HEK293 (cell line): ENCODE measurements at regions not wholly inside any gene's neighbourhood (a gene's known extent, or its start where the extent isn't known, plus 50 kb on each side); places are given as distances from the start of the nearest gene placed in this dataset.

Source experiments
- CTCF ChIA-PET: fragments of 350-600 bp; formaldehyde crosslinking; extraction: SDS; loops from one replicate; lab custom pipeline; 2021; ENCODE audit warnings: antibody characterized with exemption; lab: Yijun Ruan, JAX
- POLR2A ChIA-PET: fragments of 300-600 bp; formaldehyde crosslinking; extraction: SDS; loops from one replicate; lab custom pipeline; 2020; ENCODE audit warnings: antibody characterized with exemption, inconsistent platforms; lab: Yijun Ruan, JAX
- H3K27ac ChIP-seq: fragments of 200-500 bp; sonication (Bioruptor generic); 2 replicates; pipeline ENCODE4 v1.5.1; 2014; ENCODE audit warnings: low read depth, low read length, control low read depth, inconsistent platforms; ENCODE audit errors: extremely low read depth
- H3K36me3 ChIP-seq, 2 experiments: fragments of 200-500 bp in 1 of 2; sonication (Bioruptor generic) in 1 of 2; 1 replicate in 1 of 2; 2 replicates in 1 of 2; pipeline ENCODE4 v1.5.1; 2014 to 2017; ENCODE audit warnings: inconsistent platforms in 2 of 2, low read length in 2 of 2; ENCODE audit not compliant: control insufficient read depth in 2 of 2, insufficient read depth in 1 of 2
- H3K4me1 ChIP-seq: fragments of 200-500 bp; sonication (Bioruptor generic); 2 replicates; pipeline ENCODE4 v1.5.1; 2014; ENCODE audit warnings: mild to moderate bottlenecking, low read length, inconsistent platforms; ENCODE audit not compliant: control insufficient read depth, insufficient read depth
- H3K4me3 ChIP-seq: 2 replicates; pipeline ENCODE4 v1.5.1; 2011; ENCODE audit warnings: low read depth, mild to moderate bottlenecking, control low read depth, low read length, moderate library complexity
- H3K9me3 ChIP-seq: fragments of 200-500 bp; sonication (Bioruptor generic); 2 replicates; pipeline ENCODE4 v1.5.1; 2014; ENCODE audit warnings: low read depth, low read length, inconsistent platforms; ENCODE audit not compliant: control insufficient read depth, insufficient read depth
- GLIS1 ChIP-seq: fragments of 450-650 bp; formaldehyde crosslinking; IDR thresholded peaks from 2 replicates; pipeline ENCODE4 v1.5.1; 2016; ENCODE audit warnings: missing biosample characterization, missing genetic modification characterization
- KLF7 ChIP-seq: fragments of 450-650 bp; formaldehyde crosslinking; IDR thresholded peaks from 2 replicates; pipeline ENCODE4 v1.5.1; 2016; ENCODE audit warnings: missing biosample characterization, missing genetic modification characterization, borderline replicate concordance
- MEIS1 ChIP-seq: sonication (generic); formaldehyde crosslinking; IDR thresholded peaks from 2 replicates; pipeline ENCODE4 v1.8.1; 2022; ENCODE audit warnings: missing genetic modification reagents, mild to moderate bottlenecking, borderline replicate concordance
- MYNN ChIP-seq: fragments of 450-650 bp; formaldehyde crosslinking; IDR thresholded peaks from 2 replicates; pipeline ENCODE4 v1.5.1; 2016; ENCODE audit warnings: missing biosample characterization, missing genetic modification characterization, borderline replicate concordance
- SALL2 ChIP-seq: fragments of 450-650 bp; formaldehyde crosslinking; IDR thresholded peaks from 2 replicates; pipeline ENCODE4 v1.5.0; 2017; ENCODE audit warnings: missing biosample characterization, mild to moderate bottlenecking, missing genetic modification characterization, borderline replicate concordance
- TCF7L2 ChIP-seq: IDR thresholded peaks from 2 replicates; pipeline ENCODE4 v1.6.1; 2011; ENCODE audit warnings: low read depth, mild to moderate bottlenecking, inconsistent platforms, low read length, moderate library complexity, borderline replicate concordance
- YY2 ChIP-seq: fragments of 450-650 bp; formaldehyde crosslinking; IDR thresholded peaks from 2 replicates; pipeline ENCODE4 v1.5.1; 2016; ENCODE audit warnings: missing biosample characterization, missing genetic modification characterization
- ZBTB26 ChIP-seq: fragments of 450-650 bp; formaldehyde crosslinking; optimal IDR thresholded peaks from 2 replicates; pipeline ENCODE3; 2016; ENCODE audit warnings: missing biosample characterization, mild to moderate bottlenecking, missing genetic modification characterization
- ZBTB8A ChIP-seq: fragments of 450-650 bp; formaldehyde crosslinking; IDR thresholded peaks from 2 replicates; pipeline ENCODE4 v1.5.1; 2016; ENCODE audit warnings: missing biosample characterization, missing genetic modification characterization
- ZNF155 ChIP-seq: fragments of 450-650 bp; formaldehyde crosslinking; IDR thresholded peaks from 2 replicates; pipeline ENCODE4 v1.5.1; 2016; ENCODE audit warnings: missing biosample characterization, missing genetic modification characterization
- ZNF2 ChIP-seq: fragments of 450-650 bp; formaldehyde crosslinking; IDR thresholded peaks from 2 replicates; pipeline ENCODE4 v1.5.1; 2016; ENCODE audit warnings: missing biosample characterization, missing genetic modification characterization
- ZNF23 ChIP-seq: fragments of 450-650 bp; formaldehyde crosslinking; IDR thresholded peaks from 2 replicates; pipeline ENCODE4 v1.5.1; 2016; ENCODE audit warnings: missing biosample characterization, missing genetic modification characterization, borderline replicate concordance
- ZNF350 ChIP-seq: fragments of 450-650 bp; formaldehyde crosslinking; IDR thresholded peaks from 2 replicates; pipeline ENCODE4 v1.5.0; 2017; ENCODE audit warnings: missing biosample characterization, mild to moderate bottlenecking, missing genetic modification characterization
- ZNF37A ChIP-seq: fragments of 450-650 bp; IDR thresholded peaks from 2 replicates; pipeline ENCODE4 v1.5.1; 2018; ENCODE audit warnings: missing biosample characterization, missing genetic modification characterization
- ZNF398 ChIP-seq: fragments of 450-650 bp; formaldehyde crosslinking; IDR thresholded peaks from 2 replicates; pipeline ENCODE4 v1.5.1; 2017; ENCODE audit warnings: missing biosample characterization, missing genetic modification characterization
- ZNF404 ChIP-seq: fragments of 450-650 bp; formaldehyde crosslinking; IDR thresholded peaks from 2 replicates; pipeline ENCODE4 v1.5.1; 2017; ENCODE audit warnings: missing biosample characterization, missing genetic modification characterization
- ZNF416 ChIP-seq: fragments of 450-650 bp; formaldehyde crosslinking; IDR thresholded peaks from 2 replicates; pipeline ENCODE4 v1.5.1; 2016; ENCODE audit warnings: missing biosample characterization, missing genetic modification characterization
- ZNF560 ChIP-seq: fragments of 450-650 bp; formaldehyde crosslinking; IDR thresholded peaks from 2 replicates; pipeline ENCODE4 v1.5.1; 2017; ENCODE audit warnings: missing biosample characterization, missing genetic modification characterization, borderline replicate concordance
- ZNF561 ChIP-seq: fragments of 450-650 bp; IDR thresholded peaks from 2 replicates; pipeline ENCODE4 v1.5.1; 2018; ENCODE audit warnings: missing biosample characterization, missing genetic modification characterization, borderline replicate concordance
- ZNF670 ChIP-seq: fragments of 450-650 bp; formaldehyde crosslinking; IDR thresholded peaks from 2 replicates; pipeline ENCODE4 v1.5.1; 2016; ENCODE audit warnings: missing biosample characterization, missing genetic modification characterization, low read depth
- ZNF704 ChIP-seq: fragments of 450-650 bp; formaldehyde crosslinking; IDR thresholded peaks from 2 replicates; pipeline ENCODE4 v1.5.1; 2016; ENCODE audit warnings: missing biosample characterization, missing genetic modification characterization
- ZSCAN30 ChIP-seq: fragments of 450-650 bp; IDR thresholded peaks from 2 replicates; pipeline ENCODE4 v1.5.1; 2018; ENCODE audit warnings: missing biosample characterization, mild to moderate bottlenecking, missing genetic modification characterization, moderate library complexity
- TF ChIP-seq, protein P1 (sequence below): fragments of 450-650 bp; formaldehyde crosslinking; conservative IDR thresholded peaks from 2 replicates; pipeline ENCODE4 v1.5.1; 2016; ENCODE audit warnings: low read depth, missing biosample characterization, missing genetic modification characterization
- TF ChIP-seq, protein P2 (sequence below): fragments of 450-650 bp; formaldehyde crosslinking; IDR thresholded peaks from 2 replicates; pipeline ENCODE4 v1.5.1; 2016; ENCODE audit warnings: missing biosample characterization, missing genetic modification characterization

GRCh38 chr4:162268911-162269310 is 105.1 kb upstream of the FSTL5 start:
- H3K4me1 ChIP-seq: no peaks in the 10 kb centered on the region
- H3K36me3 ChIP-seq: no peaks in the 10 kb centered on the region
- TF ChIP-seq KLF7 (tag by site-specific recombination): no peak
- TF ChIP-seq ZNF2: no peak
- no peak for TF ChIP-seq ZNF704 (tag by site-specific recombination)
- TF ChIP-seq MYNN (tag by site-specific recombination): no peak
- no peak for TF ChIP-seq YY2 (tag by site-specific recombination)
- no peak for TF ChIP-seq ZNF404
- no peak for TF ChIP-seq ZNF37A
- no peak for TF ChIP-seq ZNF560 (tag by site-specific recombination)
- no peak for TF ChIP-seq ZNF561 (tag by site-specific recombination)
- TF ChIP-seq SALL2 (tag by site-specific recombination): no peak
- TF ChIP-seq, protein P1, sequence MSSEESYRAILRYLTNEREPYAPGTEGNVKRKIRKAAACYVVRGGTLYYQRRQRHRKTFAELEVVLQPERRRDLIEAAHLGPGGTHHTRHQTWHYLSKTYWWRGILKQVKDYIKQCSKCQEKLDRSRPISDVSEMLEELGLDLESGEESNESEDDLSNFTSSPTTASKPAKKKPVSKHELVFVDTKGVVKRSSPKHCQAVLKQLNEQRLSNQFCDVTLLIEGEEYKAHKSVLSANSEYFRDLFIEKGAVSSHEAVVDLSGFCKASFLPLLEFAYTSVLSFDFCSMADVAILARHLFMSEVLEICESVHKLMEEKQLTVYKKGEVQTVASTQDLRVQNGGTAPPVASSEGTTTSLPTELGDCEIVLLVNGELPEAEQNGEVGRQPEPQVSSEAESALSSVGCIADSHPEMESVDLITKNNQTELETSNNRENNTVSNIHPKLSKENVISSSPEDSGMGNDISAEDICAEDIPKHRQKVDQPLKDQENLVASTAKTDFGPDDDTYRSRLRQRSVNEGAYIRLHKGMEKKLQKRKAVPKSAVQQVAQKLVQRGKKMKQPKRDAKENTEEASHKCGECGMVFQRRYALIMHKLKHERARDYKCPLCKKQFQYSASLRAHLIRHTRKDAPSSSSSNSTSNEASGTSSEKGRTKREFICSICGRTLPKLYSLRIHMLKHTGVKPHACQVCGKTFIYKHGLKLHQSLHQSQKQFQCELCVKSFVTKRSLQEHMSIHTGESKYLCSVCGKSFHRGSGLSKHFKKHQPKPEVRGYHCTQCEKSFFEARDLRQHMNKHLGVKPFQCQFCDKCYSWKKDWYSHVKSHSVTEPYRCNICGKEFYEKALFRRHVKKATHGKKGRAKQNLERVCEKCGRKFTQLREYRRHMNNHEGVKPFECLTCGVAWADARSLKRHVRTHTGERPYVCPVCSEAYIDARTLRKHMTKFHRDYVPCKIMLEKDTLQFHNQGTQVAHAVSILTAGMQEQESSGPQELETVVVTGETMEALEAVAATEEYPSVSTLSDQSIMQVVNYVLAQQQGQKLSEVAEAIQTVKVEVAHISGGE (tag by site-specific recombination): no peak
- no peak for TF ChIP-seq ZNF398
- no peak for TF ChIP-seq GLIS1 (tag by site-specific recombination)
- no peak for TF ChIP-seq ZNF155 (tag by site-specific recombination)
- TF ChIP-seq ZNF416 (tag by site-specific recombination): no peak
- no peak for TF ChIP-seq ZNF670 (tag by site-specific recombination)
- TF ChIP-seq ZBTB26: no peak
- TF ChIP-seq ZNF350 (tag by site-specific recombination): no peak
- TF ChIP-seq MEIS1 (CRISPR knock-in tag): no peak
- no peaks in the 10 kb centered on the region for H3K9me3 ChIP-seq
- no peak overlapping the region for H3K27ac ChIP-seq
- no peak overlapping the region for H3K4me3 ChIP-seq
- ChIA-PET CTCF (no interaction called here), POLR2A (no interaction called here)

DNA sequence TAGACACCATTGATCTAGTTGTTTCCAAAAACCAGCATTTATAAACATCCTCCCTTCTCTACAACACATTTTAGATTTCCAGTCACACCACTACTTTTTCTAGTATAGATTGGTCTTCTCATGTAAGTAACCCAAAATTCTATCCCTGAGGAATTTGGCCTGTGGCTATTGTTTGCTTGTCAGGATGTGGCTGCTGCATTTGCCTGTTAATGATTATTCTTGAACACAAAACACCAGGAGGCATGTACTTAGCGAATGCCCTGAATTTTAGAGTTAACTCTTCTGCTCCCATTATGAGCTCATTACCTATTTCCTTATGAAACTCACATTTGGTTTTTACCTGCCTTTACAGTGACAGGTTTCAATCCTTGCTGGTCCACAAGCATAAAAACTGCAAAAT is 102.0 kb upstream of the FSTL5 start:
- Histone ChIP-seq H3K4me3 (no peak overlapping the region), H3K4me1 (no peaks in the 10 kb centered on the region), H3K27ac (no peak overlapping the region), H3K9me3 (no peaks in the 10 kb centered on the region), H3K36me3 (no peaks in the 10 kb centered on the region)
- ChIA-PET CTCF (no interaction called here), POLR2A (no interaction called here)
- TF ChIP-seq TCF7L2 (no peak), ZSCAN30 (tag by site-specific recombination) (no peak), MYNN (tag by site-specific recombination) (no peak), ZBTB8A (tag by site-specific recombination) (no peak), ZNF23 (tag by site-specific recombination) (no peak)
- TF ChIP-seq, protein P2, sequence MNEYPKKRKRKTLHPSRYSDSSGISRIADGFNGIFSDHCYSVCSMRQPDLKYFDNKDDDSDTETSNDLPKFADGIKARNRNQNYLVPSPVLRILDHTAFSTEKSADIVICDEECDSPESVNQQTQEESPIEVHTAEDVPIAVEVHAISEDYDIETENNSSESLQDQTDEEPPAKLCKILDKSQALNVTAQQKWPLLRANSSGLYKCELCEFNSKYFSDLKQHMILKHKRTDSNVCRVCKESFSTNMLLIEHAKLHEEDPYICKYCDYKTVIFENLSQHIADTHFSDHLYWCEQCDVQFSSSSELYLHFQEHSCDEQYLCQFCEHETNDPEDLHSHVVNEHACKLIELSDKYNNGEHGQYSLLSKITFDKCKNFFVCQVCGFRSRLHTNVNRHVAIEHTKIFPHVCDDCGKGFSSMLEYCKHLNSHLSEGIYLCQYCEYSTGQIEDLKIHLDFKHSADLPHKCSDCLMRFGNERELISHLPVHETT (tag by site-specific recombination): no peak
